ENCODE measurements at regions not wholly inside any gene's neighbourhood (a gene's known extent, or its start where the extent isn't known, plus 50 kb on each side); places are given as distances from the start of the nearest gene placed in this dataset.

- TF ChIP-seq TAF1 (IDR thresholded peaks at IDR 0.05; ENCODE audit: borderline replicate concordance, insufficient read depth, low read length) (no peak), POLR2AphosphoS5 (IDR thresholded peaks at IDR 0.05; ENCODE audit: low read depth, low read length) (no peak), FOXP2 (optimal IDR thresholded peaks at IDR 0.05; ENCODE audit: borderline replicate concordance, extremely low read depth, extremely low read length, insufficient read depth) (no peak), REST (IDR thresholded peaks at IDR 0.05; ENCODE audit: insufficient read depth in 1 of 2, low read depth in 2 of 2, low read length in 2 of 2) (no peak), SIN3A (IDR thresholded peaks at IDR 0.05; ENCODE audit: borderline replicate concordance, insufficient read depth, low read length) (no peak)
Measured at GRCh38 chr7:12759151-12759550, 71.7 kb downstream of the ARL4A start.

- TF ChIP-seq TAF1 (IDR thresholded peaks at IDR 0.05; ENCODE audit: borderline replicate concordance, insufficient read depth, low read length) = no peak
- TF ChIP-seq POLR2AphosphoS5 (IDR thresholded peaks at IDR 0.05; ENCODE audit: low read depth, low read length) = no peak
- TF ChIP-seq FOXP2 (optimal IDR thresholded peaks at IDR 0.05; ENCODE audit: borderline replicate concordance, extremely low read depth, extremely low read length, insufficient read depth) = no peak
- TF ChIP-seq REST (IDR thresholded peaks at IDR 0.05; ENCODE audit: insufficient read depth in 1 of 2, low read depth in 2 of 2, low read length in 2 of 2) = no peak
- TF ChIP-seq SIN3A (IDR thresholded peaks at IDR 0.05; ENCODE audit: borderline replicate concordance, insufficient read depth, low read length) = no peak
Measured at GRCh38 chr7:12761111-12761510, 73.7 kb downstream of the ARL4A start.

- TF ChIP-seq FOXP2 (optimal IDR thresholded peaks at IDR 0.05; ENCODE audit: borderline replicate concordance, extremely low read depth, extremely low read length, insufficient read depth) (no peak), POLR2AphosphoS5 (IDR thresholded peaks at IDR 0.05; ENCODE audit: low read depth, low read length) (no peak), TAF1 (IDR thresholded peaks at IDR 0.05; ENCODE audit: borderline replicate concordance, insufficient read depth, low read length) (no peak), REST (IDR thresholded peaks at IDR 0.05; ENCODE audit: insufficient read depth in 1 of 2, low read depth in 2 of 2, low read length in 2 of 2) (no peak), SIN3A (IDR thresholded peaks at IDR 0.05; ENCODE audit: borderline replicate concordance, insufficient read depth, low read length) (no peak)
Measured at GRCh38 chr7:12761691-12762090, 74.3 kb downstream of the ARL4A start.

GRCh38 chr7:12764458-12764891 is 77.0 kb downstream of the ARL4A start:
- no peak for TF ChIP-seq TAF1 (IDR thresholded peaks at IDR 0.05; ENCODE audit: borderline replicate concordance, insufficient read depth, low read length)
- no peak for TF ChIP-seq POLR2AphosphoS5 (IDR thresholded peaks at IDR 0.05; ENCODE audit: low read depth, low read length)
- TF ChIP-seq REST (IDR thresholded peaks at IDR 0.05; ENCODE audit: insufficient read depth in 1 of 2, low read depth in 2 of 2, low read length in 2 of 2) = no peak
- TF ChIP-seq SIN3A (IDR thresholded peaks at IDR 0.05; ENCODE audit: borderline replicate concordance, insufficient read depth, low read length) = no peak
- TF ChIP-seq FOXP2 (optimal IDR thresholded peaks at IDR 0.05; ENCODE audit: borderline replicate concordance, extremely low read depth, extremely low read length, insufficient read depth) = no peak
